MM.1S (cell line): ENCODE measurements at regions not wholly inside any gene's neighbourhood (a gene's known extent, or its start where the extent isn't known, plus 50 kb on each side); places are given as distances from the start of the nearest gene placed in this dataset.
"Not testable (repeated sequence)": the region's sequence is repeated elsewhere in the genome, so short reads cannot be mapped to it uniquely, and the experiment has no call there.

Source experiments
- DNase-seq: peaks from one replicate; pipeline ENCODE4 v3.0.0-alpha.2; 2015
- H2AFZ ChIP-seq: fragments of 300-600 bp; sonication (generic); 2 replicates; pipeline ENCODE4 v1.6.0; 2016; ENCODE audit warnings: antibody characterized with exemption, low read length
- H3F3A ChIP-seq: fragments of 300-600 bp; sonication (generic); 2 replicates; pipeline ENCODE4 v1.6.1; 2016; ENCODE audit warnings: mild to moderate bottlenecking, antibody characterized with exemption, low read length, moderate library complexity, mixed read lengths; ENCODE audit not compliant: insufficient read depth
- H3K27ac ChIP-seq: fragments of 300-600 bp; sonication (generic); 2 replicates; pipeline ENCODE4 v1.5.1; 2016; ENCODE audit warnings: mild to moderate bottlenecking, low read length
- H3K27me3 ChIP-seq: fragments of 300-600 bp; sonication (generic); replicated peaks from 2 replicates; pipeline ENCODE4 v1.6.0; 2016; ENCODE audit warnings: low read length; ENCODE audit not compliant: insufficient read depth
- H3K36me3 ChIP-seq: fragments of 300-600 bp; sonication (generic); replicated peaks from 2 replicates; pipeline ENCODE4 v1.6.1; 2016; ENCODE audit warnings: mild to moderate bottlenecking, low read length, mixed read lengths; ENCODE audit not compliant: insufficient read depth
- H3K4me1 ChIP-seq: fragments of 300-600 bp; sonication (generic); 2 replicates; pipeline ENCODE4 v1.6.1; 2016; ENCODE audit warnings: low read length, mixed read lengths
- H3K4me2 ChIP-seq: fragments of 300-600 bp; sonication (generic); 2 replicates; pipeline ENCODE4 v1.6.0; 2016; ENCODE audit warnings: low read depth, low read length
- H3K4me3 ChIP-seq: fragments of 300-600 bp; sonication (generic); 2 replicates; pipeline ENCODE4 v1.5.1; 2016; ENCODE audit warnings: low read length, mixed read lengths
- H3K79me2 ChIP-seq: fragments of 300-600 bp; sonication (generic); 2 replicates; pipeline ENCODE4 v1.6.1; 2016; ENCODE audit warnings: mixed run types, low read length, mixed read lengths
- H3K9ac ChIP-seq: fragments of 300-600 bp; sonication (generic); 2 replicates; pipeline ENCODE4 v1.6.1; 2016; ENCODE audit warnings: low read length, mixed read lengths
- H3K9me2 ChIP-seq: fragments of 300-600 bp; sonication (generic); replicated peaks from 2 replicates; pipeline ENCODE4 v1.6.1; 2016; ENCODE audit warnings: mild to moderate bottlenecking, low read length, mixed read lengths; ENCODE audit not compliant: insufficient read depth
- H3K9me3 ChIP-seq: fragments of 300-600 bp; sonication (generic); replicated peaks from 2 replicates; pipeline ENCODE4 v1.6.1; 2016; ENCODE audit warnings: mild to moderate bottlenecking, low read length, mixed read lengths; ENCODE audit not compliant: insufficient read depth
- H4K20me1 ChIP-seq: fragments of 300-600 bp; sonication (generic); 2 replicates; pipeline ENCODE4 v1.6.1; 2016; ENCODE audit warnings: mild to moderate bottlenecking, low read length, moderate library complexity, mixed read lengths; ENCODE audit not compliant: insufficient read depth
- EZH2 ChIP-seq: fragments of 300-600 bp; sonication (generic); optimal IDR thresholded peaks from 2 replicates; pipeline ENCODE3; 2017; ENCODE audit warnings: low read depth, mild to moderate bottlenecking, antibody characterized with exemption, low read length, mixed read lengths
- EZH2phosphoT487 ChIP-seq: fragments of 300-600 bp; sonication (generic); IDR thresholded peaks from 2 replicates; pipeline ENCODE4 v1.6.1; 2018; ENCODE audit warnings: antibody characterized with exemption, low read length
- TF ChIP-seq, protein P1 (sequence below): fragments of 300-600 bp; sonication (generic); IDR thresholded peaks from 2 replicates; pipeline ENCODE4 v1.5.1; 2016; ENCODE audit warnings: antibody characterized with exemption, low read length, mixed read lengths

DNA sequence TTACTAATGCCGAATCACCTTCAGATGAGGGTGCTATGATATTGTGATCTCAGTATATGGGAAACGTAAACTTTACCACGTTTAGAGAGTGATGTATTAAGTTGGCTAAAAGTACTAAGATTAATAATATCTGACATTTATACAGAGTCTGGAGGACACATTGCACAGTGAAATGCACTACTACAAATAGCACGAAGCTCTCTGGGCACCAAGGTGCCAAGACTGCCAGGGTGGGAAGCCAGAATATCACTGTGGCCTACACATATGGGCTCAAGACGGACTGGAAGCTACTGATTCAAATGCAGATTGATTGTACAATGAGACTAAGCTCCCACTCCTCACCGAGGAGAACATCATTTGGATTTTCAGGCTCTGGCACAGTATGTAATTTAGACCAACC is 113.3 kb upstream of the LIPC start:
- Histone ChIP-seq H3K4me3 (no peak overlapping the region), H3K4me1 (peaks cover 22% of the 10 kb centered on the region), H3K36me3 (no peaks in the 10 kb centered on the region), H3K9ac (no peak overlapping the region), H2AFZ (no peak overlapping the region), H3K27me3 (no peaks in the 10 kb centered on the region), H3K9me2 (no peaks in the 10 kb centered on the region), H3K79me2 (no peaks in the 10 kb centered on the region), H3F3A (no peaks in the 10 kb centered on the region), H4K20me1 (no peaks in the 10 kb centered on the region), H3K4me2 (no peak overlapping the region), H3K9me3 (no peaks in the 10 kb centered on the region), H3K27ac (no peak overlapping the region)
- TF ChIP-seq, protein P1, sequence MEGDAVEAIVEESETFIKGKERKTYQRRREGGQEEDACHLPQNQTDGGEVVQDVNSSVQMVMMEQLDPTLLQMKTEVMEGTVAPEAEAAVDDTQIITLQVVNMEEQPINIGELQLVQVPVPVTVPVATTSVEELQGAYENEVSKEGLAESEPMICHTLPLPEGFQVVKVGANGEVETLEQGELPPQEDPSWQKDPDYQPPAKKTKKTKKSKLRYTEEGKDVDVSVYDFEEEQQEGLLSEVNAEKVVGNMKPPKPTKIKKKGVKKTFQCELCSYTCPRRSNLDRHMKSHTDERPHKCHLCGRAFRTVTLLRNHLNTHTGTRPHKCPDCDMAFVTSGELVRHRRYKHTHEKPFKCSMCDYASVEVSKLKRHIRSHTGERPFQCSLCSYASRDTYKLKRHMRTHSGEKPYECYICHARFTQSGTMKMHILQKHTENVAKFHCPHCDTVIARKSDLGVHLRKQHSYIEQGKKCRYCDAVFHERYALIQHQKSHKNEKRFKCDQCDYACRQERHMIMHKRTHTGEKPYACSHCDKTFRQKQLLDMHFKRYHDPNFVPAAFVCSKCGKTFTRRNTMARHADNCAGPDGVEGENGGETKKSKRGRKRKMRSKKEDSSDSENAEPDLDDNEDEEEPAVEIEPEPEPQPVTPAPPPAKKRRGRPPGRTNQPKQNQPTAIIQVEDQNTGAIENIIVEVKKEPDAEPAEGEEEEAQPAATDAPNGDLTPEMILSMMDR: no peak
- TF ChIP-seq EZH2 (no peak), EZH2phosphoT487 (no peak)
- DNase-seq: no peak

DNA sequence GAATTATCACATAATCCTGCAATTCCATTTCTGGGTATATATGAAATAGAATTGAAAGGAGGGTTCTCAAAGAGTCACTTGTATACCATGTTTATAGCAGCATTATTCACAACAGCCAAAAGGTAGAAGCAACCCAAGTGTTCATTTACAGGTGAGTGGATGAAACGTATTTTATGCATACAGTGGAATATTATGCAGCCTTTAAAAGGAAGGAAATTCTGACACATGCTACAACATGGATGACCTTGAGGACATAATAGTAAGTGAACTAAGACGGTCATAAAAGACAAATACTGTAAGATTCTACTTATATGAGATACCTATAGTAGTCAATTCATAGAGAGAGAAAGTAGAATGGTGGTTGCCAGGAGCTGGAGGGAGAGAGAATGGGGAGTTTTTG is 110.8 kb upstream of the LIPC start:
- Histone ChIP-seq H2AFZ (no peak overlapping the region), H3K4me2 (no peak overlapping the region), H3K27ac (no peak overlapping the region), H3K9me2 (no peaks in the 10 kb centered on the region), H3K9ac (no peak overlapping the region), H3K36me3 (no peaks in the 10 kb centered on the region), H3K79me2 (no peaks in the 10 kb centered on the region), H3K4me3 (no peak overlapping the region), H3K9me3 (no peaks in the 10 kb centered on the region), H4K20me1 (no peaks in the 10 kb centered on the region), H3K4me1 (0 out of 2 replicates have a peak, but pooled peaks cover 4% of the 10 kb centered on the region), H3K27me3 (no peaks in the 10 kb centered on the region), H3F3A (no peaks in the 10 kb centered on the region)
- TF ChIP-seq, protein P1: no peak
- TF ChIP-seq EZH2phosphoT487 (no peak), EZH2 (no peak)
- DNase-seq: no peak

DNA sequence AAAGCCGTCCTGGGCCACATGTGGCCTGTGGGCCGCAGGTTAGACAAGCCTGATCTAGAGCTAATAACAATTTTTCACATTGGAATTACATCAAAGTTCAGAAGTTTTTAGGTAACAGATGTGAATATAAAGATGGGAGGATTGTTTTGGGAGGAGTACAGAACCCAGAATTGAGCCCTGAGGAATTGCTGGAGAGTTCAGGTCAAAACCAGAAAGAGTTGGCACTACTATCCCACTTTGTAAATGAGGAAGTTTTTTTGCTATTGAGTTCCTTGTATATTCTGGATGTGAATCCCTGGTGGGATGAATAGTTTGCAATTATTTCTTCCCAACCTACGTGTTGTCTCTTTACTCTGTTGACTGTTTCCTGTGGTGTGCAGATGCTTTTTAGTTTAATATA is 109.5 kb upstream of the LIPC start:
- Histone ChIP-seq H2AFZ (no peak overlapping the region), H3K27me3 (no peaks in the 10 kb centered on the region), H3K36me3 (no peaks in the 10 kb centered on the region), H4K20me1 (no peaks in the 10 kb centered on the region), H3K9ac (no peak overlapping the region), H3K79me2 (no peaks in the 10 kb centered on the region), H3K9me3 (no peaks in the 10 kb centered on the region), H3K4me3 (no peak overlapping the region), H3K9me2 (no peaks in the 10 kb centered on the region), H3K4me1 (no peaks in the 10 kb centered on the region), H3F3A (no peaks in the 10 kb centered on the region), H3K4me2 (no peak overlapping the region), H3K27ac (no peak overlapping the region)
- no peak for DNase-seq
- TF ChIP-seq EZH2 (no peak), EZH2phosphoT487 (no peak)
- TF ChIP-seq, protein P1: no peak

DNA sequence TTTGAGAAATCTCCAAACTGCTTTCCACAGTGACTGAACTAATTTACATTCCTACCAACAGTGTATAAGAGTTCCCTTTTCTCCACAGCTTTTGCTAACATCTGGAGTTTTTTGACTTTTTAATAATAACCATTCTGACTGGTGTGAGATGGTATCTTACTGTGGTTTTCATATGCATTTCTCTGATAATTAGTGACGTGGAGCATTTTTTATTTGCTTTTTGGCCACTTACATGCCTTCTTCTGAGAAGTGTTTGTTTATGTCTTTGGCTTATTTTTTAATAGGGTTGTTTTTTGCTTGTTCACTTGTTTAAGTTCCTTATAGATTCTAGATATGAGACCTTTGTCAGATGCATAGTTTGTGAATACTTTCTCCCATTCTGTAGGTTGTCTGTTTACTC is 108.5 kb upstream of the LIPC start:
- H3K9me2 ChIP-seq, H3F3A ChIP-seq, H3K9me3 ChIP-seq, H3K9ac ChIP-seq, H3K79me2 ChIP-seq, H3K27me3 ChIP-seq, H2AFZ ChIP-seq, H3K4me3 ChIP-seq, H4K20me1 ChIP-seq, DNase-seq, H3K36me3 ChIP-seq, H3K4me2 ChIP-seq, H3K4me1 ChIP-seq, H3K27ac ChIP-seq: not testable (repeated sequence)
